IPS-15b (cell line): ENCODE measurements at regions not wholly inside any gene's neighbourhood (a gene's known extent, or its start where the extent isn't known, plus 50 kb on each side); places are given as distances from the start of the nearest gene placed in this dataset.
"Not testable (repeated sequence)": the region's sequence is repeated elsewhere in the genome, so short reads cannot be mapped to it uniquely, and the experiment has no call there.

Experiments used
- H3K27me3 ChIP-seq: one replicate; pipeline ENCODE4 v1.6.1; 2013; ENCODE audit warnings: low read length; ENCODE audit not compliant: control insufficient read depth, insufficient read depth
- H3K36me3 ChIP-seq: one replicate; pipeline ENCODE4 v1.6.1; 2013; ENCODE audit warnings: low read length; ENCODE audit not compliant: control insufficient read depth, insufficient read depth
- H3K4me1 ChIP-seq: one replicate; pipeline ENCODE4 v1.6.1; 2013; ENCODE audit warnings: mild to moderate bottlenecking, low read length; ENCODE audit not compliant: control insufficient read depth, insufficient read depth
- H3K4me3 ChIP-seq: one replicate; pipeline ENCODE4 v1.5.1; 2013; ENCODE audit warnings: low read depth, low read length
- H3K9ac ChIP-seq: one replicate; pipeline ENCODE4 v1.6.1; 2013; ENCODE audit warnings: low read depth, mild to moderate bottlenecking, low read length
- H3K9me3 ChIP-seq: one replicate; pipeline ENCODE4 v1.6.1; 2013; ENCODE audit warnings: mild to moderate bottlenecking, low read length; ENCODE audit not compliant: control insufficient read depth, insufficient read depth

DNA sequence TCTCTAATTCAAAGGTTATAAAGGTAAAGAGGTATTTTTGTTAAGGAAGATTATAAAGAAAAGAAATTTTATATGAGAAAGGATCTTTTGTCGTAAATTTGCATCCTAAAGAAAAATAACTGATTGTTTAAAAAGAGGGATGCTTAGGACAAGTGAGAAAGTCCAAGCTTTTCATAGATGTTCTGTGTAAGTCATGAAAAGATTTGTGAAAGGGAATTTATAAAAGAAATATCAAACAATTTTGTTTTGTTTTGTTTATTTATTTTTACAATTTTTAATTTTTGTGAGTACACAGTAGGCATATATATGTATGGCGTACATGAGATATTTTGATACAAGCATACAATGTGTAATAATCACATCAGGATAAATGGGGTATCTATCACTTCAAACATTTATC lies 145.2 kb downstream of the ADSS2 start:
- Histone ChIP-seq H3K27me3 (no peaks in the 10 kb centered on the region), H3K4me1 (no peaks in the 10 kb centered on the region), H3K36me3 (no peaks in the 10 kb centered on the region), H3K4me3 (no peak overlapping the region), H3K9ac (no peak overlapping the region), H3K9me3 (no peaks in the 10 kb centered on the region)

DNA sequence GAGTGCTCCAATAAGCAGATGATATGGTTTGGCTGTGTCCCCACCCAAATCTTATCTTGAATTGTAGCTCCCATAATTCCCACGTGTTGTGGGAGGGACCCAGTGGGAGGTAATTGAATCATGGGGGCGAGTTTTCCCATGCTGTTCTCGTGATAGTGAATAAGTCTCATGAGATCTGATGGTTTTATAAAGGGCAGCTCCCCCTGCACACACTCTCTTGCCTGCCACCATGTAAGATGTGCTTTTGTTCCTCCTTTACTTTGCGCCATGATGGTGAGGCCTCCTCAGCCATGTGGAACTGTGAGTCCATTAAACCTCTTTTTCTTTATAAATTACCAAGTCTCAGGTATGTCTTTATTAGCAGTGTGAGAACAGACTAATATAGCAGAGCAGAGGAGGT lies 142.5 kb downstream of the ADSS2 start:
- H3K36me3 ChIP-seq, H3K9ac ChIP-seq, H3K4me1 ChIP-seq: not testable (repeated sequence)

DNA sequence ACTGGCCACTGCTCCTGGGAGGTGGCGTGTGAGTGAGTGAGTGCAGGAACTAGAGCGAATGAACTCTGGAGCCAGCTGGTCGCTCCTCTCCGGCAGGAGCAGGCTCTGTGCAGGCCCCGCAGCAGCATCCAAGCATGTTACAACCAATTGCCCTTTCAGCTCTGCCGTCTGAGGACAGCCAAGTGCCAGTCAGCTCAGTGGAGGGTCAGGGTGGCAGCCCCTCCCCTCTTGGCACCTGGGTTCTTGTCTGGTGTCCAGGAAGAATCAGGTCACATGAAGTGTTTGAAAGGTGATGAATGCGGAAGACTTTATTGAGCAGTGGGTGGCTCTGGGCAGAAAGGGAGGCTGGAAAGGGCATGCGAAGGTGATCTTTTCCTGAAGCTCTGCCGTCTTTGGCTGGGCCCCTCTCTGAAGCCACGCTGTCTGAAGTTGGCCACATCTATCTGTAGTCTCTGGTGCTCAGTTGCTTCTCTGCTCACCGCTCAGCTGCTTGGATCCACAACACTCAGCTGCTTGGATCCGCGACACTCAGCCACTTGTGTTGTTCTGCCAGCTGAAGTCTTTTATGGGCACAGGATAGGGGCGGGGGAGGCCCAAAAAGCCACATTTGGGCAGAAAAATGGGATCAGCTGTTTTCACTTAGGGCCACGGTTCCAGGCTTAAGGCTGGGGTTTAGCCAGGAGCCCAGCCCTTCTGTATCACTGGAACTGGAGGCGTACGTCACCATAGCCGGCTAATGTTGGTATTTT lies 139.8 kb downstream of the ADSS2 start:
- H3K9ac ChIP-seq: no peak overlapping the region

More for the DNA sequence above, 142.5 kb downstream of the ADSS2 start:
- H3K27me3 ChIP-seq, H3K9me3 ChIP-seq, H3K4me3 ChIP-seq: not testable (repeated sequence)

DNA sequence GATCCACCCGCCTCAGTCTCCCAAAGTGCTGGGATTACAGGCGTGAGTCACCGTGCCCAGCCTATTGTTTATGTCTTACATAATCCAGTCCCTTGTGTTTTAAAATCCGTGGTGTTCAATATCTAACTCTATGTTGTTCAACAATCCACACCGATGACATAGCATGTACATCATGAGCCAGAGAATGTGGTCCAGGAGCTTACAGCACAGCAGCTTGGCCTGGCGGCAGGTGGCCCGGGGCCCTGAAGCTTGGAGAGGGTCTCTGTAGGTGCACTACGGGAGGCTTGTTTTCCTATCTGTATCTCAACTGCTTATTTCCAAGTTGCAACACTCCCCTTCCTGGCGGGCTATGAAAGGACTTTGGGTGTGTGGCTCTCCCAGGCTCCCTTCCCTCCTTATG lies 138.4 kb downstream of the ADSS2 start:
- Histone ChIP-seq H3K9me3 (no peaks in the 10 kb centered on the region), H3K4me1 (no peaks in the 10 kb centered on the region), H3K4me3 (no peak overlapping the region), H3K27me3 (no peaks in the 10 kb centered on the region), H3K36me3 (no peaks in the 10 kb centered on the region), H3K9ac (no peak overlapping the region)

More for the DNA sequence above, 139.8 kb downstream of the ADSS2 start:
- no peaks in the 10 kb centered on the region for H3K27me3 ChIP-seq
- H3K9me3 ChIP-seq: no peaks in the 10 kb centered on the region
- no peaks in the 10 kb centered on the region for H3K4me1 ChIP-seq
- no peaks in the 10 kb centered on the region for H3K36me3 ChIP-seq
- no peak overlapping the region for H3K4me3 ChIP-seq

DNA sequence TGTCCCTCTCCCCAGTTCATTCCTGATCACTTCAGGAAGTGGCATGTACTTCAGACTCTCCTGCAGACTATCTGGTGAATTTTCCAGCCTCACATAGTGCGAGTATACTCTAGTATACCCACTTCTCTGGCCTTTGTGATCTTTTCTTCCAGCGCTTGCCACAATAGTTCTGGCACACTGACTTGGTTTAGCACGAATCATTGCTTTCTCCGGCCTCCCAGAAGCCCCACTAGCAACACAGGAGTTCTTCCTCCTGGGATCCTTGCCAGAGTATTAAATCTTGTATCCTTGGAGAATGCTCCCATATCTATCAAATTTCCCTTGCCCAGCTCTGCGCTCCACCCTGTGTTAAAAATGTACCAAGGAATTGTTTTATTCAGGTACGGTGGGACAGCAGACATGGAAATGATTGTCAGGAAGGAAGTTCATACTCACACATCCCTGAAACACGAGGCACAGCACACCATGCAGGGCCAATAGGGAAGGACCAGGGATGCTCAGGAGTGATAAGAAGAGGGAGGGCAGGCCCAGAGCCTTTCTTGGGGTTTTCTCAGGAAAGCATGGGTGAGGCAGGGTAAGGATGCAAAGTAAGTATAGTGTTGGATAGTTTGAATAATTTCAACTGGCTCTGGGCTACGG lies 136.7 kb downstream of the ADSS2 start:
- H3K36me3 ChIP-seq: no peaks in the 10 kb centered on the region
- no peaks in the 10 kb centered on the region for H3K9me3 ChIP-seq
- H3K4me1 ChIP-seq: no peaks in the 10 kb centered on the region
- H3K9ac ChIP-seq: no peak overlapping the region
- no peak overlapping the region for H3K4me3 ChIP-seq
- no peaks in the 10 kb centered on the region for H3K27me3 ChIP-seq

DNA sequence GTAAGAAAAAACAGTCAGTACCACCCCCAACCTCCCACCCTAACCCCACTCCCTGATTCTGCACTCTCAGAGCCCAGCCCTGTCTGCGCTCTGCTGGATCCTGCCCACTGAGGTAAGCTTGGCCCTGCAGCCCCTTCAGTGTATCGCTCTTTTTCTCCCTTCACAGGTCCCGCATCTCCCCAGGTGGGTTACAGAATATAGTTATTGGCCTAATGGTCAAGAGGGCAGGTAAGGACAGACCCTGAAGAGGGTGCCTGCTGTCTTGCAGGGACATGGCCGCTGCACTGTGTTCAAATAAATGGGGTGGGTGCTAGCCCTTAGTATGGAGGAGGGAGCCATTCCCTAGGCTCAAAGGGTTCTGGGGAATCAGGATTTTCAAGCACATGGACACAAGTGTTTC lies 135.7 kb downstream of the ADSS2 start:
- Histone ChIP-seq H3K27me3 (no peaks in the 10 kb centered on the region), H3K9ac (no peak overlapping the region), H3K4me1 (no peaks in the 10 kb centered on the region), H3K4me3 (no peak overlapping the region), H3K36me3 (no peaks in the 10 kb centered on the region), H3K9me3 (no peaks in the 10 kb centered on the region)

DNA sequence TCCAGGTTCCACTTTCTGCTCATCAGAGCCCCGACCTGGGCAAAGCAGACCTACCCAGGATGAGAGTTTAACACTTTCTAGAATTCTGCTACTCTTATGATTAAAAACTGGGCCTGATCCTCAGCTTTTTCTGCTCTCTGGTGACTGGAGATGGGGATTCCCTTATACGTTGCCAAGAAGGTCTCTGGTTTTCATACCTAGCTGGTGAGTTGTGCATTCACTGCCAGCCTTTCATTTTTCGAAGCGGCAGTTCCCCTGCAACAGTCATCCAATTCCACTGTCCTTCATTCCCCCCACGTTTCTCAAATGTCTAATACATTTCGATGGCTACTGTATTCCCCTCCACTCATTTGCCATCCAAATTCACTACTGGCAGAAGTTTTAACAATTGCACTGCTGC lies 135.3 kb downstream of the ADSS2 start:
- Histone ChIP-seq H3K36me3 (no peaks in the 10 kb centered on the region), H3K9ac (no peak overlapping the region), H3K9me3 (no peaks in the 10 kb centered on the region), H3K4me3 (no peak overlapping the region), H3K27me3 (no peaks in the 10 kb centered on the region), H3K4me1 (no peaks in the 10 kb centered on the region)

DNA sequence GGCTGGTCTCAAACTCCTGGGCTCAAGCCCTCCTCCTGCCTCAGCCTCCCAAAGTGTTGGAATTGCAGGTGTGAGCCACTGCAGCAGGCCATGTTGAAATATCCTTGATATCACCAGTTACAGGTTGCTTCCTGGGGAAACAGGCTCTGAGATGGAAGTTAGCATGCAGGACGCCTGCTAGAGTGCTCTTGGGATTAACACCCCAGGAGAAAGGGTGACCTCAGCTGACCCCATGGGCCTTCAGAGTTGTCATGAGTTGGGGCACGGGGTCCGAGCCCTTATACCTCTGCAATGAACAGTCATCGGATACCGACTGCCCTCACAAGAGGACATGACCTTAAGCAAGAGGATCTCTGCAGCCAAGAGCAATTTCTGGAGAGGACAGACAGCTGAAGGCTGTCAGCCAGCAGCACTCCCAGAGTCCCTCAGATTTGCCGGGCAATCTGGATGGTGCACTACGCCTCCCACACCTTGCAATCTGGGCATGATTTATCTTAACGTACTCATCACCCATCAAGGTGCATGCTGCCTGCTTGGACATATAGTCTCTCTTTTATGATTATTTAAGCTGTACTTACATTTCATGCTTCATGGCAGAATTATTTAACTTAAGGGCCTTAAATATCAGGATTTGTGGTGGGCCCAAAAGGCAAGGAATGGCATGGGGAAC lies 134.6 kb downstream of the ADSS2 start:
- Histone ChIP-seq H3K4me3 (no peak overlapping the region), H3K36me3 (no peaks in the 10 kb centered on the region), H3K9ac (no peak overlapping the region), H3K4me1 (no peaks in the 10 kb centered on the region), H3K9me3 (no peaks in the 10 kb centered on the region), H3K27me3 (no peaks in the 10 kb centered on the region)

DNA sequence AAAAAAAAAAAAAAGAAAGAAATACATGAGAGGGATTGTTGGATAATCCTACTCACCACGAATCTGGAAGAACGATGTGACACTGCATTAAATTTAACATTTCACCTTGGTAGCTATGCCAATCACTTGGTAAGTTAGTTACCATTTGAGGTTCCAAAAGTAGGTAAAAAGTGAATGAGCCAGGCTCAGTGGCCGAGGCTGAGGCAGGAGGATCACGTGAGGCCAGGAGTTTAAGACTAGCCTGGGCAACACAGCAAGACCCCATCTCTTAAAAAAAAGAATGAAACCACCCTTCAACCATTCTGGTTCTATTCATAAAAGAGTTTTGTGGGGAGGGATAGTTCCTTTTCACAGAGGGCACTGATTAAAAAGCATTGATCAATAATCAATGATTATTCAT lies 133.6 kb downstream of the ADSS2 start:
- H3K36me3 ChIP-seq: no peaks in the 10 kb centered on the region
- peaks cover 4% of the 10 kb centered on the region for H3K4me1 ChIP-seq
- no peaks in the 10 kb centered on the region for H3K27me3 ChIP-seq
- H3K4me3 ChIP-seq: no peak overlapping the region
- H3K9ac ChIP-seq: no peak overlapping the region
- no peaks in the 10 kb centered on the region for H3K9me3 ChIP-seq

DNA sequence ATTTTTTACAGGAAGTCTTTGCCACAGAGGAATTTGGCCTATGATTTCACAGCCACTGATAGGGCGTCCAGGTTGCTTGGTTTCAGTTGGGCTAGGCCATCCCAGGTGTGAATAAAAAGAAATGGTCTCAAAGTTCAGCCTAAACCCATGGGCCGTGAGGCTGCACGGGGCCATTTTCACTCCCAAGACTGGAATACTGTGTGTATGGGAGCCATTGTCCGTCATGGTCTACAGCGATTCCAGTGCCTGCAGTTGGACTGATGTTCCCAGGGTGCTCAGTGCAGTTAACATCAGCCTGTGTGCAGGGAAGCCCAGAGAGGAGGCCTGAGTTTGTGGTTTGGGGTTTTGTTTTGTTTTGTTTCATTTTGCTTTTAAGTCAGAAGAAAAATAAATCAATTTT lies 133.2 kb downstream of the ADSS2 start:
- Histone ChIP-seq H3K4me1 (peaks cover 4% of the 10 kb centered on the region), H3K4me3 (no peak overlapping the region), H3K9me3 (no peaks in the 10 kb centered on the region), H3K27me3 (no peaks in the 10 kb centered on the region), H3K9ac (no peak overlapping the region), H3K36me3 (no peaks in the 10 kb centered on the region)

DNA sequence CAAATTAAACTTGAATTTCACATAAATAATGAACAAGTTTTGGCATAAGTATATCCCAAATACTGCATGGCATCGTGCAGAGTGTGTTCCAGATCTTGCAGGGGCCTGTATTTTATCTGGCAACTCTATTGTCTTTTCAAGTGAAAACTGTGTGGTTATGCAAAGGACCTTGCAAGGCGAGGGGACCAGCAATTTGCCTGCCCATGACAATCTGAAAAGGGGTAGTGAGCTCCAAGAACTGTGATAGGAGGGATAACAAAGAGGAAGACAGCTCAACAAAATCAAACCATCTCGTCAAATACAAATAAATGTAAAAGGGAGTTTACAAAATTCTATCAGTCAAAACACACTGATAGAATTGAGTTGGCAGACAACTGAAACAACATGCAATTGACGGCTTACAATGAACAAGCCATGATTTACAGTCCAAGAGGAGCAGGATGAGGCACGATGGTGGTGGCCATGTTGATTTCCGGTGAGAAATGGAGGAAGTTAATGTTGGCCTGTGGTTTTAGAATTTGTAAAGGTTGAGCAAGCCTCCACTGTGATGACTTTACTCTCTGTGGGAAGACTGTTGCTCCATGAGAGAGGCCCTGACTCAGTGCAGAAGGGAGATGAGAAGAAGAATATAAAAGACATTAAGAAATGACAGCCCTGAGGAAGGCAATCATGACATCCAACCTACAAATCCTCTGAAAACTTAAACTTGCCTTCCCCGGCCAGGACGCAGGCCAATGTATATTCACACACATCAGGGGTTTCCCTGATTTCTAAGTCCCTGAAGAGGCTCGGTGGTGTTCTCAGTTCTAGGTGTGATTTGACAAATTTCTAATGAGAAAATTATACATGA lies 132.2 kb downstream of the ADSS2 start:
- no peak overlapping the region for H3K4me3 ChIP-seq
- H3K27me3 ChIP-seq: no peaks in the 10 kb centered on the region
- no peak overlapping the region for H3K9ac ChIP-seq
- H3K36me3 ChIP-seq: no peaks in the 10 kb centered on the region
- no peaks in the 10 kb centered on the region for H3K9me3 ChIP-seq
- H3K4me1 ChIP-seq: peaks cover 4% of the 10 kb centered on the region
